DND-41 (cell line): ENCODE measurements at regions not wholly inside any gene's neighbourhood (a gene's known extent, or its start where the extent isn't known, plus 50 kb on each side); places are given as distances from the start of the nearest gene placed in this dataset.

Experiments used
- ATAC-seq: fragments of 200-7000 bp; cut with Tn5 transposase; 3 replicates; pipeline ENCODE4 v1.9.1; 2021; ENCODE audit warnings: low read depth; ENCODE audit not compliant: insufficient read depth
- DNase-seq: peaks from one replicate; pipeline ENCODE4 v3.0.0-alpha.2; 2020
- H2AFZ ChIP-seq: 2 replicates; pipeline ENCODE4 v1.6.0; 2012; ENCODE audit warnings: low read depth, low read length
- H3K27ac ChIP-seq: 2 replicates; pipeline ENCODE4 v1.5.1; 2012; ENCODE audit warnings: low read length, inconsistent platforms
- H3K27me3 ChIP-seq: fragments of 200-600 bp; sonication (generic); 2 replicates; pipeline ENCODE4 v1.6.0; 2012; ENCODE audit warnings: low read length, mild to moderate bottlenecking, inconsistent platforms; ENCODE audit not compliant: insufficient read depth, poor library complexity
- H3K36me3 ChIP-seq: 2 replicates; pipeline ENCODE4 v1.5.1; 2012; ENCODE audit warnings: low read length, inconsistent platforms; ENCODE audit not compliant: insufficient read depth
- H3K4me1 ChIP-seq: 2 replicates; pipeline ENCODE4 v1.5.1; 2012; ENCODE audit warnings: mild to moderate bottlenecking, low read length; ENCODE audit not compliant: insufficient read depth
- H3K4me2 ChIP-seq: 2 replicates; pipeline ENCODE4 v1.6.0; 2012; ENCODE audit warnings: mild to moderate bottlenecking, moderate library complexity, low read length, inconsistent platforms; ENCODE audit not compliant: insufficient read depth
- H3K4me3 ChIP-seq, 2 experiments: fragments of 200-600 bp in 1 of 2; shearing (Covaris generic) in 1 of 2; 2 replicates each; pipeline ENCODE4 v1.5.1; 2012 to 2016; ENCODE audit warnings: inconsistent platforms in 2 of 2, low read length in 2 of 2, mild to moderate bottlenecking in 2 of 2, low read depth in 1 of 2, moderate library complexity in 1 of 2
- H3K79me2 ChIP-seq: 2 replicates; pipeline ENCODE4 v1.6.0; 2012; ENCODE audit warnings: low read length, inconsistent platforms; ENCODE audit not compliant: insufficient read depth
- H3K9ac ChIP-seq: 2 replicates; pipeline ENCODE4 v1.6.0; 2012; ENCODE audit warnings: low read depth, mild to moderate bottlenecking, inconsistent platforms, low read length, moderate library complexity
- H3K9me3 ChIP-seq: 2 replicates; pipeline ENCODE4 v1.5.1; 2012; ENCODE audit warnings: low read length, moderate library complexity, mild to moderate bottlenecking, inconsistent platforms; ENCODE audit not compliant: insufficient read depth, severe bottlenecking
- H4K20me1 ChIP-seq: 2 replicates; pipeline ENCODE4 v1.6.0; 2012; ENCODE audit warnings: low read length; ENCODE audit not compliant: insufficient read depth
- EZH2 ChIP-seq: IDR thresholded peaks from 3 replicates; pipeline ENCODE4 v1.6.1; 2012; ENCODE audit warnings: borderline replicate concordance, low read depth, mild to moderate bottlenecking, moderate library complexity, low read length, inconsistent platforms; ENCODE audit not compliant: severe bottlenecking
- TF ChIP-seq, protein P1 (sequence below): IDR thresholded peaks from 2 replicates; pipeline ENCODE4 v1.5.1; 2012; ENCODE audit warnings: borderline replicate concordance, low read length, moderate library complexity, mild to moderate bottlenecking; ENCODE audit not compliant: poor library complexity, severe bottlenecking; ENCODE audit errors: extremely low read depth

DNA sequence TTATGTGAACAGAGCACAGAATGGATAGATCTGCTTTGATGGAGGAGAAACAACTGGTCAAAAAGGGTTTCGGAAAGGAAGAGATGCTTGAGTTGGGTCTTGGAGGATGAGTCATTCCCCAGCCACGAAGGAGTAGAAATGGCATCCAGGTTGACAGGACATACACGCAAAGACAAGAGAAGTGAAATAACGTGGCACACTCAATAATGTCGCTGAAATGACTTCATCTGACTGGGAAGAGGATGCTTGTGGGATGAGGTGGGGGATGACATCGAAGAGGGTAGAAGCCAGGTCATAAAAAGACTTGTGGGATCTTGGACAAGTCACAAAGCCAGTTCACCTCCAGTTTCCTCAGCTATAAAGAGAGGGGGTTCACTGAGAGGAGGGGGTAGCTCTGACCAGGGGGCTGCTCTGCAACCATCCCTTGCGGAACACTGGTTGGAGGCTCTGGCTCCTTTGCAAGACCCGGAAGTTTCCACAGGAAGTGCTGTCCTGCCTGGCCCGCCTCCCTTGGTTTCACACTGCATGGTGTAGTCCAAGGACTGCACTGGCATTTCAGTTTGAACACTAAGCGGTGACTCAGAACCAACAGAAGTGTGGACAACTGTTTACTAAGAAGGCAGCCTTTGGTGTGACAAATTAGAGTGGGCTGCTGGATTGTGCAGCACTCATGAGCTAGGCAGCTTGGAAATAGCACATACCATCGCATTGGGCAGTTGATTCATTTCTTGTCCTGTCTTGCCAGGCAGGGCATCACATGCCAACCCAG, 189.9 kb upstream of the ADO start:
- H3K9ac ChIP-seq: no peak overlapping the region
- ATAC-seq: no peak
- H3K4me1 ChIP-seq: no peaks in the 10 kb centered on the region
- peaks cover 3% of the 10 kb centered on the region for H3K27me3 ChIP-seq
- TF ChIP-seq, protein P1, sequence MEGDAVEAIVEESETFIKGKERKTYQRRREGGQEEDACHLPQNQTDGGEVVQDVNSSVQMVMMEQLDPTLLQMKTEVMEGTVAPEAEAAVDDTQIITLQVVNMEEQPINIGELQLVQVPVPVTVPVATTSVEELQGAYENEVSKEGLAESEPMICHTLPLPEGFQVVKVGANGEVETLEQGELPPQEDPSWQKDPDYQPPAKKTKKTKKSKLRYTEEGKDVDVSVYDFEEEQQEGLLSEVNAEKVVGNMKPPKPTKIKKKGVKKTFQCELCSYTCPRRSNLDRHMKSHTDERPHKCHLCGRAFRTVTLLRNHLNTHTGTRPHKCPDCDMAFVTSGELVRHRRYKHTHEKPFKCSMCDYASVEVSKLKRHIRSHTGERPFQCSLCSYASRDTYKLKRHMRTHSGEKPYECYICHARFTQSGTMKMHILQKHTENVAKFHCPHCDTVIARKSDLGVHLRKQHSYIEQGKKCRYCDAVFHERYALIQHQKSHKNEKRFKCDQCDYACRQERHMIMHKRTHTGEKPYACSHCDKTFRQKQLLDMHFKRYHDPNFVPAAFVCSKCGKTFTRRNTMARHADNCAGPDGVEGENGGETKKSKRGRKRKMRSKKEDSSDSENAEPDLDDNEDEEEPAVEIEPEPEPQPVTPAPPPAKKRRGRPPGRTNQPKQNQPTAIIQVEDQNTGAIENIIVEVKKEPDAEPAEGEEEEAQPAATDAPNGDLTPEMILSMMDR: no peak
- no peak for TF ChIP-seq EZH2
- H3K27ac ChIP-seq: no peak overlapping the region
- H3K79me2 ChIP-seq: no peaks in the 10 kb centered on the region
- no peaks in the 10 kb centered on the region for H3K36me3 ChIP-seq
- no peak for DNase-seq
- H4K20me1 ChIP-seq: no peaks in the 10 kb centered on the region
- no peaks in the 10 kb centered on the region for H3K9me3 ChIP-seq
- H2AFZ ChIP-seq: no peak overlapping the region
- H3K4me3 ChIP-seq: no peak overlapping the region
- H3K4me2 ChIP-seq: no peak overlapping the region

DNA sequence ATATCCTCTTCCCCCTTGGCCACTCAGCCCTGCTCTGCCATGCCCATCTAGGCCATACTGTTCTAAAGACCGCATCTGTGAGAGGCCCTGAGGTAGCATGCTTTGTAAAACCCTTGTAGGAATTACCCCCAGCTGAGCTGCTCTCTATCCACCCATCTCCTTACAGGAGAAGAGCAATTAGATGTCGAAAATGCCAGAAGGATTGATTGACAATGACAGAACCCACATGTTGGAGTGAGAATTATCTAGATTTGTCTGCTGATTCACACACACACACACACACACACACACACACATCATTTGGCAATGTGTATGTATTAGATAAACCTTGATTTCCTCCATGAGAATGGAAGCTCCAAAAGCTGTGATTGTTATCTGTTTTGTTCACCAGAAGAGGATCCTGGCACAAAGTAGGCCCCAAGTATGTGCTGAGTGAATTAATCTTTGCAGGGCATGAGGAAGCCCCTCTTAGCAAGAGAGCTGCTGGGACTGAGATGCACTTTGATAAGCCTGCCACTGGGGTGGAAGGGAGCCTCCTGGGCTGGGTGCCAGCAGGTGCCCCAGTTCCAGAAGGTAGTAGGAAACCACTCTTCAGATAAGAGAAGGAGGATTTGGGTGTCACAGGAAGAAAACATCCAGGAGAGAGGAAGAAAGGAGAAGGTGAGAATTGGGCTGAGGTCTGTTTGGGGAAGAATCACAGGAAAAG, 187.5 kb upstream of the ADO start:
- H3K27me3 ChIP-seq: peaks cover 3% of the 10 kb centered on the region
- no peak overlapping the region for H3K4me3 ChIP-seq
- no peaks in the 10 kb centered on the region for H3K79me2 ChIP-seq
- H3K36me3 ChIP-seq: no peaks in the 10 kb centered on the region
- H3K4me2 ChIP-seq: no peak overlapping the region
- DNase-seq (no peak), ATAC-seq (peak; percentile 56; the same call in 1 of the 3 replicates)
- no peaks in the 10 kb centered on the region for H3K9me3 ChIP-seq
- H3K27ac ChIP-seq: no peak overlapping the region
- H4K20me1 ChIP-seq: no peaks in the 10 kb centered on the region
- no peak for TF ChIP-seq EZH2
- TF ChIP-seq, protein P1: peak; percentile 3
- H2AFZ ChIP-seq: no peak overlapping the region
- H3K4me1 ChIP-seq: no peaks in the 10 kb centered on the region
- H3K9ac ChIP-seq: no peak overlapping the region

DNA sequence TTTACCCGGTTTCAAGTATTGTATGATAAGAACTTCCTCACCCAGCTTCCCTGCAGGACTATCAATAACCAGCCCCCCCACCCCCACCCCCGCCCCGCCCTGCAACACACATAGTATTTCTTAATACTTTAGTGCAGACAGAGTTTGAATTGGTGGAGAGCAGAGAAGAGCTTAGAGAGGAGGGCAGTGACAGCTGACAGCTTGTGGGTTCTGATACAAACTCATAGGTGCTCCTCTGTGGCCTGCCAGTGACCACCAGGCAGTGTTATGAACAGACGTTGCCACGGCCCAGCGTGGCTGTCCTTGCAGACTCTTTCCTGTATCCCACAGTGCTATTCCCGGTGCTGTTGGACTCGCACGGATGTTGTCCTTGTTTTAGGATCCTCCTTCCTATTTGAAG, 186.9 kb upstream of the ADO start:
- Histone ChIP-seq H3K9me3 (no peaks in the 10 kb centered on the region), H3K79me2 (no peaks in the 10 kb centered on the region), H3K36me3 (no peaks in the 10 kb centered on the region), H3K27me3 (peaks cover 3% of the 10 kb centered on the region), H3K4me1 (no peaks in the 10 kb centered on the region), H3K27ac (no peak overlapping the region), H3K9ac (no peak overlapping the region), H3K4me3 (no peak overlapping the region), H2AFZ (no peak overlapping the region), H4K20me1 (no peaks in the 10 kb centered on the region), H3K4me2 (no peak overlapping the region)
- ATAC-seq (no peak), DNase-seq (no peak)
- TF ChIP-seq, protein P1: no peak
- TF ChIP-seq EZH2: no peak
